ENCODE measurements at regions not wholly inside any gene's neighbourhood (a gene's known extent, or its start where the extent isn't known, plus 50 kb on each side); places are given as distances from the start of the nearest gene placed in this dataset.

- TF ChIP-seq CTCF (IDR thresholded peaks at IDR 0.05; ENCODE audit: low read depth, low read length, poor library complexity, severe bottlenecking) (no peak), EZH2phosphoT487 (IDR thresholded peaks at IDR 0.05; ENCODE audit: borderline replicate concordance, low read length) (no peak)
These were observed 114.0 kb downstream of the DRD1 start for GRCh38 chr5:175329976-175330375.

Measured in DOHH2 (cell line).